CD4-positive, alpha-beta T cell treated with Interleukin-6 for 4 hours (primary cell): ENCODE measurements at regions not wholly inside any gene's neighbourhood (a gene's known extent, or its start where the extent isn't known, plus 50 kb on each side); places are given as distances from the start of the nearest gene placed in this dataset.

ENCODE experiments used
- DNase-seq: peaks from one replicate; pipeline ENCODE4 v3.0.0-alpha.2; 2020; ENCODE audit warnings: mixed read lengths

- DNase-seq: no peak
Measured at GRCh38 chr9:14391620-14392019, 77.7 kb upstream of the NFIB start.

- DNase-seq: no peak
Measured at GRCh38 chr9:14389657-14390056, 75.7 kb upstream of the NFIB start.

DNA sequence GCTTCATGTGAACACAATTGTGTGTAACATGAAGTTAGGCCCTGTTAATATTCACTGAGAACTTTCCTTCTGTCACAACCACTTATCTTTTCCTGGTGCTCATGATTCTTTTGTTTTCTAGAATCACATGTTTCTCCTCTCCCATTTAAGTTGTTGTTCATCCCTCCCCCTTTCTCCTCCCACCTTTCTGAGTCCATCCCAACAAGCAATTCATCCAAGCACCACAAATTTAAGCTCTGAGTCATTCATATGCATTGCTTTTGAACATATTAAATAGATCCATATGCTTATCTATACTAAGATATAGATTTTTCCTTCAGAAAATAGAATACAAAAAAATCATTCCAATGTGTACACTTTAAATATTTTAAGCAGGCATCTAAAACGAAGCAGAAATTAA is 75.2 kb upstream of the NFIB start:
- no peak for DNase-seq

DNA sequence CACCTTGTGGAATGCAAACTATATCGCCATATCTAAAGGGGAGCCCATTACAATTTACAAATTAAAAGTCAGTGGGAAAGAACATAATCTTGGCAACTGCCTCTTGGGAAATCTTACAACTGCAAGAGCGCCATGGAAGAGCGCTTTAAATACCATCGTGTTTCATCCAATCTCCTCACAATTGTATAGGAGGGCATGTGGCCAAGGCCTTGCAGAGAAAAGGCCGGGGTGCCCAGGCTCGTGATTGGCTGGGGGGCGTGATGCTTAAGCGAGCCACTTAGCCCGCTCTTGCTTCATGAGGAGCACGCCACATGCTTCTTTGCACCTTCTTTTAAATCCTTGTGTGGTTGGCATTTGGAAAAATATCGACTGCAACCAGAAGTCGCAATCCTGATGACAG is 69.8 kb upstream of the NFIB start:
- no peak for DNase-seq

DNA sequence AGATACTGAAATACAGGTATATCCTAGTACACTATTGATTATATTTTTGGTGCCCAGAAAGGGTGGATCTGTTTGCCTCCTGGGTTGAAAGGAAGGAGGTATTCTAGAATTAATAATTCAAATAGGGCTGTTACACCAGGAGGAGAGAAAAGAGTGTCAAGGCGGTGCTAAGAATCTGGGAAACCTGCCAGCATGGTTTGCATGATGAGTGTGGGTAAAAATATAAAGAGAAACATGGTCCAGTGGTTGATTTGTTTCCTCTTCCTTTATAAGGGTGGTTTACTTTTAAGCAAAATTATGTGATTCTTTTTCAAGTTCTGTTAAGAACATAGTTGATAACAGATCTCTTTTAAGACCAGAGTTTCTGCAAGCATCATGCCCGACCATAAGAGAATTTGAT is 69.4 kb upstream of the NFIB start:
- no peak for DNase-seq

DNA sequence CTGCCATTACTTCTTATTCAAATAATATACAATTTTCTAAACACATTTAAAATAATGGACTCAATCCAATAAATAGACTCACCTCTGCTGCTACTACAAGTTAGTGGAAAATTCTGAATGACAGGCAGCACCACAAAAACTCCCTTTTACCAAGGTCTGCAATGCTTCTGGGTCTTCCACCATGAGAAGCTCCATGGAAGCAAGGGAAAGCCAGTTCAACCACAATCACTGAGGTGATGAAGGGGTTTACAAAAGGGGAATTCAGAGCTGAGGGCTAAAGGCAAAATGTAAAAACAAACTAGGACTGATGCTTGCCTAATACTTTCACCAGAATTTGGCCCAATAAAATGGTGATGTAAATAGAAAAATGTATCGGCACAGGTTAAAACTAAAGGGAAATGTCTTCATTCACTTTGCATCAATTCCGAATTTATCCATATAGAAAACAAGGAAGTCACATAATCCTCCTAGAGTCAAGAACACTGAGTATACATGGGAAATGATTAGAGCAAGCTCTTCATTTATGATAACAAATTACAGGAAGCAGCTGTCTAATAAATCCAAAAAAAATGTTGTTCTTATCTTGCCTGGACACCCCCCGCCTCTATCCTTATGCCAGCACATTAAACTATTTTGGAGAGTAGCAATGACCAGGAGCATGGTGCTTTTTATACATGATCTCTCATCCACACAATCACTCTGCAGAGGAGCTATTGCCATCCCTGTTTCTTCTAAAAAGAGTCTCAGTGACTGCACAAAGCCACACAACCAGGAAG is 66.3 kb upstream of the NFIB start:
- DNase-seq: no peak

DNA sequence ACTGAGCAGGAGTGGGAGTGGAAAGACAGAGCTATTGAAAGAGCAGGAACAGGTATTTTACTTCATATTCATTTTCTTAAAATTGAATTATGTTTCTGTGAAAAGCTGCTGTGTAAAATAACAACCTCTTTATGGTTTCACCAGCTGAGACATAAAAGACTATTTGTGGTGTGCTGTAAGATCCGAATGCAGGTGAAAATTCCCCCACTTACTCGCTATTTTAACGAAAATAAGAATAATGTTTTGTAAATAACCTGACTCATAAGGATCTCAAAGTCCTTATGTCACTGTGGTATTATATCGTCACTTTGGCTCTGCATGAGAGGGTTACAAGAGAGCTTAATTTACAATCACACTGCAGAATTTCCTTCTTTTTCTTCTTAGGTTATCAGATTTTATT is 65.3 kb upstream of the NFIB start:
- no peak for DNase-seq

DNA sequence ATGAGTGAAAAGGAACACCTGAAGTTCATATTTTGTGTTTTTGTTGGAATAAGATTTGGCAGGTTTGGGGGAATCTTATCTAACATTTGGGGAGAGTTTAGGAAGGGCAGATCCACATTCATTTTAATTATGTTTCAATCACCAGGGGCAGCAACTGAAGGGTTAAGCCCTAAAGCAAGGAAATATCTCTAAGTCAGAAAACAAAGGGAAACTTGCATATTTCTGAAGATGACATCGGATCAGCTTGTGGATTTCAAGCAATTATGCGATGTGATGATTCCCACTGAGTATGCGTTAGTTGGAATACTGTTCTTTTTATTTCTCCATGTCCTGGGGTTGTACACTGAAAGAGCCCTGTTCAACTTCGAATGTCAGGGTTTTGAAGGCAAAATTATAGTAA is 59.8 kb upstream of the NFIB start:
- DNase-seq: no peak

DNA sequence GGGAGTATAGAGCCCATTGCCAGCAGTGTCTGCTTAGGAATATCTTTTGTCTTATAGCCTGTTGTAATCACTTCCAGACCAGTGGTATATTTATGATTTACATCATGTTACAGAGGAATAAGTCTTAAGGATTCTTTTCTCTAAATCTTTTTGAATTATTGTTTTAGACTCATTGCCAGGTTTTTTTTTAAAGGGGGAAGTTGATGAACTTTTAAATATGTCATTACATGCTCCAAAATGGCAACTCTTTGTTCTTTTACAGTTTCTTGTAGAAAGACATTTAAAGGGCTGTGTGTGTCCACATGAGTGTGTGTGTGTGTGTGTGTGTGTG is 59.4 kb upstream of the NFIB start:
- DNase-seq: no peak

DNA sequence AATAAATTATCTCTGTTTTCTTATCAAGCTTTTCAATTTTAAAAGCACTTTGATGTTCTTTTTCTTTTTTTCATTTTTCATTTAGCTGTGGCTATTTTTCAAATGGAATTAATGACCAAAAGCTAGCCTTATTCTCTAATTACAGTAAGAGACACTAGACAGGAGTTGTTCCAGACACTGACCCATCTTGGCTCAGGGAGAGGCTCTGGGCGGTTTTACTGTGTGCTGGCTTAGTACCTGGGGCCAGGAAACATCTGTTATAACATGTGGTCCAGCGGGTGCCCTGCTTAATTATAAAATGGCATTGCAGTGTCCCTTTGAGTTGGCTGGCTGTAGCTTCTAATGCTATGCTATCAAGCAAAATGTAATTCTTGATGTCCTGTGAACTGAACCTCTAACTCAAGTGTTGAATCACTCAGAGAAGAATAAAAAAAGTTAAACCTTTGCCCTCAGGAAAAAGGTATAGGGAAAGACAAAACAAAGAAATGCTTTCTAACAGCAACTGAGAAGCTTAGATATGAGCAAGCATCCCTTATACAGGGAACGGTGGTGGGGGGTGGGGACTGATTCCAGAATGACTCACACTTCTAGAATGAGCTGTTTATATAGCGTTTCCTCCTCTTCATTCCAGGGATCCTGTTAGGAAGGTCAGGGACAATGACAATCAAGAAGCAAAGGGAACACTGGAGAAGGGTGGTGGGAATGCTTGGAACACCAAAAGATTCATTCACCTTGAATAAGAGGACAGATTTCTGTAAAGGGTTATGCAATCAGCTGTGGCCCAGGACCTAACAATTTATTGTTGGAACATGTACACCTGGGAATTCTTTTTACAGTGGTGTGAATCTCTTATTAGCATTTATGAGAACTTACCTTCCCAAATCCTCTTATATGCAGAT is 58.7 kb upstream of the NFIB start:
- no peak for DNase-seq

DNA sequence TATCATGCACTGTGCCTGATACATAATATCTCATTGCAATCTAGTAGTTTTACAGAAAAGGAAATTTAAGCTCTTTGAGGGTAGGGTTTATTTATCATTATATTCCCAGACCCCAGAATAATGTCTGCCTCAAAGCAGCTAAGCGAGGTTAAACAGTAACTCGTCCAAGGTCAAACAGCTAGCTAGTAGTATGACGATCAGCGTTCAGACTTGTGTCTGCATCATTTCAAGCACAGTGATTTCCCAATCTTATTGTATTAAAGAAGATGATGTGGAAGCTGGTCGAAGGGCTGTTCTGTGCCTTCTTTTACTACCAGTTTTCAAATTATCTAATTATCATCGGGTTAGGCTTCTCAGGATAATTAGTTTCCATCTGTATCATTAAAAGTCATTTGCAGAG is 55.1 kb upstream of the NFIB start:
- DNase-seq: no peak

- no peak for DNase-seq
Measured at GRCh38 chr9:14366076-14366475, 52.1 kb upstream of the NFIB start.

DNA sequence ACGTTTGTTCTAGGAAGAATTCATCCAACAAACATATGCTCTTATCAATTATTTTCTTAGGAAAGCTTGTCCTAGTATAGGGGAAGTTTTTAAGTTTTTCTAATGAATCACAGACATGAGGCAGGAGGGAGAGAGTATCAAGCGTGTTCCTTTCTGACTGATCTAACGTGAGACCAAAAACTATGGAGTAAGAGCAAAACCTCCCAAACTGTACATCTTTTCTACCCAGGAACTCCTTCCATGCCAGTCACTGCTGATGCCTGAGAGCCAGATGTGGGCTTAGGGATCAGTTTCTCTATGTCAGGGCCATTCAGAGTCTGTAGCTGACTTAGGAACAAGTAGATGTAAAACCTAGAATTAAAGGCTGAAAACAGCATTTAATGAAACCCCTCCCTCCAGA is 51.7 kb upstream of the NFIB start:
- DNase-seq: no peak
